GM12878 (cell line): ENCODE measurements at regions not wholly inside any gene's neighbourhood (a gene's known extent, or its start where the extent isn't known, plus 50 kb on each side); places are given as distances from the start of the nearest gene placed in this dataset.
"Not testable (repeated sequence)": the region's sequence is repeated elsewhere in the genome, so short reads cannot be mapped to it uniquely, and the experiment has no call there.

Experiments used
- ATAC-seq: fragments of 200-7000 bp; cut with Tn5 transposase; 3 replicates; pipeline ENCODE4 v1.9.1; 2020; ENCODE audit warnings: mild to moderate bottlenecking, moderate library complexity
- BruUV-seq: library from RNA; stranded (reverse); fragments of 400-500 nt; replicated peaks from 2 replicates; lab custom pipeline; 2021; lab: Mats Ljungman, UMichigan
- CTCF ChIA-PET: fragments of 300-600 bp; sonication (Branson Sonifier 250); formaldehyde crosslinking; extraction: SDS; loops from one replicate; lab custom pipeline; 2021; ENCODE audit warnings: inconsistent platforms; lab: Yijun Ruan, JAX
- POLR2A ChIA-PET: fragments of 350-600 bp; formaldehyde crosslinking; extraction: SDS; loops from one replicate; lab custom pipeline; 2021; ENCODE audit warnings: inconsistent platforms; lab: Charles Lee
- RAD21 ChIA-PET: fragments of 300-600 bp; sonication (Branson Sonifier 250); formaldehyde crosslinking; loops from one replicate; lab custom pipeline; 2023; ENCODE audit warnings: antibody characterized with exemption; ENCODE audit not compliant: unreplicated experiment; lab: Charles Lee
- SMC1A ChIA-PET: fragments of 300-600 bp; sonication (Branson Sonifier 250); formaldehyde crosslinking; loops from one replicate; lab custom pipeline; 2023; ENCODE audit not compliant: unreplicated experiment, uncharacterized antibody; lab: Charles Lee
- DNase-seq: peaks from one replicate; pipeline ENCODE4 v3.0.0-alpha.2; 2011; ENCODE audit warnings: low read depth, low spot score
- FAIRE-seq: peaks from 3 replicates; lab custom pipeline; 2011; peaks lifted over from hg19 to GRCh38; lab: Jason Lieb, UNC
- H2AFZ ChIP-seq: 2 replicates; pipeline ENCODE4 v1.6.0; 2011; ENCODE audit warnings: low read depth, low read length, control low read depth; ENCODE audit not compliant: control insufficient read depth
- H3K27ac ChIP-seq: 2 replicates; pipeline ENCODE4 v1.5.1; 2011; ENCODE audit warnings: control low read depth; ENCODE audit not compliant: control insufficient read depth, insufficient read depth
- H3K27me3 ChIP-seq, 2 experiments: replicated peaks in 1 of 2; 2 replicates each; pipeline versions ENCODE4 v1.6.0 to v1.6.1; 2011; ENCODE audit warnings: low read length in 1 of 2; ENCODE audit not compliant: control insufficient read depth in 2 of 2, insufficient read depth in 2 of 2
- H3K36me3 ChIP-seq, 2 experiments: 2 replicates each; pipeline ENCODE4 v1.5.1; 2011; ENCODE audit warnings: low read length in 1 of 2; ENCODE audit not compliant: control insufficient read depth in 2 of 2, insufficient read depth in 2 of 2
- H3K4me1 ChIP-seq: 2 replicates; pipeline ENCODE4 v1.6.1; 2011; ENCODE audit warnings: mild to moderate bottlenecking, low read length, moderate library complexity, mixed read lengths; ENCODE audit not compliant: control insufficient read depth, insufficient read depth
- H3K4me2 ChIP-seq: 2 replicates; pipeline ENCODE4 v1.6.0; 2011; ENCODE audit warnings: control low read depth; ENCODE audit not compliant: control insufficient read depth, insufficient read depth
- H3K4me3 ChIP-seq: fragments of 200-600 bp; sonication (generic); 2 replicates; pipeline ENCODE4 v1.5.1; 2016
- H3K79me2 ChIP-seq: 2 replicates; pipeline ENCODE4 v1.6.0; 2011; ENCODE audit warnings: low read length; ENCODE audit not compliant: control insufficient read depth, insufficient read depth
- H3K9ac ChIP-seq: 2 replicates; pipeline ENCODE4 v1.8.0; 2011; ENCODE audit warnings: low read length, control low read depth, mixed read lengths; ENCODE audit not compliant: control insufficient read depth, insufficient read depth
- H3K9me3 ChIP-seq: replicated peaks from 3 replicates; pipeline ENCODE4 v1.5.1; 2011; ENCODE audit warnings: mild to moderate bottlenecking, low read length; ENCODE audit not compliant: control insufficient read depth, insufficient read depth
- H4K20me1 ChIP-seq: 2 replicates; pipeline ENCODE4 v1.6.0; 2011; ENCODE audit not compliant: control insufficient read depth, insufficient read depth
- ATF2 ChIP-seq: IDR thresholded peaks from 2 replicates; pipeline ENCODE4 v1.6.1; 2012; ENCODE audit warnings: low read length, inconsistent platforms
- CBX5 ChIP-seq: sonication (generic); IDR thresholded peaks from 2 replicates; pipeline ENCODE4 v1.6.1; 2016; ENCODE audit warnings: low read depth, moderate library complexity, mild to moderate bottlenecking, inconsistent platforms
- CHD4 ChIP-seq: fragments of 200-600 bp; sonication (generic); IDR thresholded peaks from 2 replicates; pipeline ENCODE4 v1.6.1; 2016; ENCODE audit warnings: mild to moderate bottlenecking
- DPF2 ChIP-seq: fragments of 450-650 bp; IDR thresholded peaks from 2 replicates; pipeline ENCODE4 v1.6.1; 2017; ENCODE audit warnings: mild to moderate bottlenecking
- GATAD2B ChIP-seq: fragments of 450-650 bp; conservative IDR thresholded peaks from 2 replicates; pipeline ENCODE4 v1.6.1; 2017; ENCODE audit warnings: low read depth, mild to moderate bottlenecking, moderate library complexity
- HDGF ChIP-seq: fragments of 450-650 bp; IDR thresholded peaks from 2 replicates; pipeline ENCODE4 v1.6.1; 2016; ENCODE audit warnings: antibody characterized with exemption
- JUNB ChIP-seq: IDR thresholded peaks from 2 replicates; pipeline ENCODE4 v1.6.1; 2016; ENCODE audit warnings: antibody characterized with exemption, mild to moderate bottlenecking
- POLR2AphosphoS5 ChIP-seq: IDR thresholded peaks from 2 replicates; pipeline ENCODE4 v1.6.1; 2011; ENCODE audit warnings: mild to moderate bottlenecking, low read length, inconsistent platforms
- RAD21 ChIP-seq: IDR thresholded peaks from 2 replicates; pipeline ENCODE4 v1.6.1; 2011; ENCODE audit warnings: mild to moderate bottlenecking, low read depth, low read length, moderate library complexity; ENCODE audit not compliant: insufficient read depth
- SIX5 ChIP-seq: IDR thresholded peaks from 2 replicates; pipeline ENCODE4 v1.6.1; 2011; ENCODE audit warnings: mild to moderate bottlenecking, low read depth, low read length, moderate library complexity; ENCODE audit not compliant: severe bottlenecking
- SMAD1 ChIP-seq: fragments of 450-650 bp; IDR thresholded peaks from 2 replicates; pipeline ENCODE4 v1.6.1; 2018; ENCODE audit warnings: mild to moderate bottlenecking, low read depth; ENCODE audit not compliant: partially characterized antibody
- SRF ChIP-seq, 2 experiments: IDR thresholded peaks; 2 replicates each; pipeline ENCODE4 v1.6.1; 2011; ENCODE audit warnings: low read depth in 2 of 2, low read length in 2 of 2, mild to moderate bottlenecking in 1 of 2, moderate library complexity in 1 of 2
- ZNF217 ChIP-seq: fragments of 450-650 bp; IDR thresholded peaks from 2 replicates; pipeline ENCODE4 v1.6.1; 2017; ENCODE audit warnings: antibody characterized with exemption, mild to moderate bottlenecking
- WGBS: methylation state at CpG from one replicate; pipeline ENCODE4 v1.1.6; 2016; ENCODE audit warnings: low lambda C conversion rate; ENCODE audit not compliant: insufficient replicate concordance, insufficient coverage; ENCODE audit errors: missing lambda C conversion rate; 5-methylcytosine and 5-hydroxymethylcytosine counted together
- in situ Hi-C: fragments of 300-500 bp; cut with MboI; formaldehyde crosslinking; loops from 9 replicates; pipeline ENCODE4 v1.14.3; 2018; ENCODE audit warnings: mixed read lengths
- intact Hi-C: fragments of 100-400 bp; cut with micrococcal nuclease; formaldehyde crosslinking; loops from one replicate; pipeline ENCODE4 v1.14.2; 2022; ENCODE audit not compliant: unreplicated experiment

- CTCF ChIA-PET = interaction anchor here (0.6 kb wide), 1 partner anchor 12 kb away, joined by 3 read pairs; no protein-coding TSS in a partner anchor
- Histone ChIP-seq H3K27me3 (0 out of 4 replicates have a peak, but pooled peaks cover 0 to 4% of the 10 kb centered on the region in 2 experiments), H3K4me2 (peak overlapping the region; percentile 97; the same call in 1 of the 2 replicates), H3K79me2 (no peaks in the 10 kb centered on the region), H2AFZ (no peak overlapping the region), H4K20me1 (0 out of 2 replicates have a peak, but pooled peaks cover 2% of the 10 kb centered on the region), H3K4me1 (peaks cover 30% of the 10 kb centered on the region), H3K27ac (no peak overlapping the region), H3K4me3 (peak overlapping the region; percentile 45; the same call in 1 of the 2 replicates), H3K9me3 (no peaks in the 10 kb centered on the region), H3K9ac (no peak overlapping the region), H3K36me3 (no peaks in the 10 kb centered on the region)
- intact Hi-C loops = no loop called here
- 82% methylated on average over 8 of the region's 8 CpGs for WGBS
- SMC1A ChIA-PET = interaction anchor here (2.2 to 2.9 kb wide), 2 partner anchors 8 to 11 kb away, joined by 4 to 21 read pairs; no protein-coding TSS in a partner anchor
- in situ Hi-C loops = no loop called here
- BruUV-seq = no TSS peak
- RAD21 ChIA-PET = interaction anchor here (1.7 kb wide), 1 partner anchor 12 kb away, joined by 6 read pairs; no protein-coding TSS in a partner anchor
- DNase-seq = no peak
- no peak for TF ChIP-seq RAD21
- no peak for TF ChIP-seq HDGF
- no peak for TF ChIP-seq GATAD2B
- no peak for TF ChIP-seq DPF2
- TF ChIP-seq ATF2 = no peak
- TF ChIP-seq CBX5 = no peak
- TF ChIP-seq CHD4 = no peak
- no peak for TF ChIP-seq POLR2AphosphoS5
- no peak for TF ChIP-seq SIX5
- no peak for TF ChIP-seq SMAD1
- no peak for TF ChIP-seq JUNB
- no peak for TF ChIP-seq ZNF217
- no peak for TF ChIP-seq SRF (IDR thresholded peaks at IDR 0.05; ENCODE audit: low read depth in 2 of 2, low read length in 2 of 2)
- POLR2A ChIA-PET = no interaction called here
- no peak for FAIRE-seq
- no peak for ATAC-seq
Measured at GRCh38 chr9:96148634-96149532, 153.1 kb downstream of the HSD17B3 start.

- SMC1A ChIA-PET = interaction anchor here (1.1 to 1.7 kb wide), 2 partner anchors 10 to 40 kb away, joined by 3 to 6 read pairs; no protein-coding TSS in a partner anchor
- H3K9me3 ChIP-seq, ATAC-seq, H2AFZ ChIP-seq, H3K36me3 ChIP-seq, RAD21 ChIA-PET, intact Hi-C loops, H4K20me1 ChIP-seq, POLR2A ChIA-PET, DNase-seq, in situ Hi-C loops, H3K4me2 ChIP-seq, CTCF ChIA-PET, H3K4me3 ChIP-seq, H3K27me3 ChIP-seq, H3K9ac ChIP-seq, FAIRE-seq, BruUV-seq, H3K27ac ChIP-seq, H3K79me2 ChIP-seq: not testable (repeated sequence)
- H3K4me1 ChIP-seq = peaks cover 24% of the 10 kb centered on the region
- whole genome bisulfite sequencing = 1% methylated on average over 11 of the region's 11 CpGs
Measured at GRCh38 chr9:96147029-96147428, 154.9 kb downstream of the HSD17B3 start.
